ENCODE measurements at regions not wholly inside any gene's neighbourhood (a gene's known extent, or its start where the extent isn't known, plus 50 kb on each side); places are given as distances from the start of the nearest gene placed in this dataset.

DNA sequence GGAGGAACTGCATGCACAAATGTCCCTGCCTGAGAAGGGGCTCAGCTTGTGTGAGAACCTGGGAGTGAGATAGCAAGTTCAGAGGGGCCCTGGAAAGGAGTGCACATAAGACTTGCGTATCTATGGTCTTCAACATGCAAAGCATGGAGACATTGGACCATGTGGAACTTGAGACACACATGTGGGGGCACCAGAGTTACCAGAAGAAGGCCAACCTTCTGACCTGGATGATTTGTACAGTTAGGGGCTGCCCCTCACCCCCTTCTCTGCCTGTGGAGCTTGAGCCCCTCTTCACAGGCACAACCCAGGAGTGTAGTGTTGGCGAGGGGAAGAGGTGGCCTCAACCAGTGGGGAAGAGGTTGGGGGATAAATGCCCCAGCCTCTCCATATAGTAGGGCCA, 165.0 kb upstream of the ARL4C start:
- Histone ChIP-seq H3K9me3 (ENCODE audit: control insufficient read depth, low read depth, low read length) (peaks cover 3% of the 10 kb centered on the region), H3K79me2 (ENCODE audit: control insufficient read depth, insufficient read depth, low read length) (no peaks in the 10 kb centered on the region), H3K27me3 (ENCODE audit: control insufficient read depth, extremely low read depth, insufficient read depth, low read length) (no peaks in the 10 kb centered on the region), H3K4me3 (ENCODE audit: control insufficient read depth in 2 of 3, extremely low read depth in 1 of 3, insufficient read depth in 2 of 3, low read depth in 1 of 3, low read length in 3 of 3) (no peak overlapping the region), H3K4me1 (ENCODE audit: control insufficient read depth, extremely low read depth, insufficient read depth, low read length) (no peaks in the 10 kb centered on the region), H3K9ac (ENCODE audit: control insufficient read depth, extremely low read depth, insufficient read depth, low read length) (no peak overlapping the region), H2AFZ (ENCODE audit: control insufficient read depth, low read length) (no peak overlapping the region), H3K27ac (ENCODE audit: control insufficient read depth, insufficient read depth, low read length) (no peak overlapping the region), H3K4me2 (ENCODE audit: control insufficient read depth, extremely low read depth, insufficient read depth, low read depth, low read length) (no peak overlapping the region), H4K20me1 (ENCODE audit: control insufficient read depth, extremely low read depth, insufficient read depth, low read length) (no peaks in the 10 kb centered on the region), H3K36me3 (ENCODE audit: control insufficient read depth in 2 of 2, extremely low read depth in 1 of 2, insufficient read depth in 2 of 2, low read length in 2 of 2) (no peaks in the 10 kb centered on the region), H3K9me1 (ENCODE audit: control insufficient read depth, extremely low read depth, insufficient read depth, low read length) (no peaks in the 10 kb centered on the region)
- dilution Hi-C loops (cut with MboI; ENCODE audit: extremely low pct_ligation_motif_present, low sequenced_read_pairs), result no loop called here
- DNase-seq (ENCODE audit: low read depth, low spot score) (no peak), FAIRE-seq (no peak)
- no peak for TF ChIP-seq CTCF (optimal IDR thresholded peaks at IDR 0.05 in 1 of 3, IDR thresholded peaks at IDR 0.05 in 1 of 3, conservative IDR thresholded peaks at IDR 0.05 in 1 of 3; ENCODE audit: extremely low read depth in 1 of 3, insufficient read depth in 2 of 3, low read length in 3 of 3)

DNA sequence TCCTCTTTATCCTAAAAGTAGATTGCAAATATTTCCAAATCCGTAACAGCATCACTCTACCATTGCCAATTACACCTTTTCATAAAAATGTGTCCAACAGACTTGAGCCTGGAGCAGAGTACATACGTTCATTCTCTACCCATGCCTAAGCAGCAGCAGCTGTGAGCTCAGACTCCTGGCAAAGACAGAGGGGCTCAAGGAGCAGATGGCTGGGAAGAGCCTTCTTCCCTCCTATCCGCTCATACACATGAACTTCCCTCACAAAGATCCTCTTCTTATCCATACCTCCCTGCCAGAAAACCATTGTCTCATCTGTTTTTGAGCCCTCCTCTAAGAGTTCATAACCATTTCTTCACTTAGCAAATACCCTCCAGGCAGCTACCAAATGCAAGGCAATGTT, 164.3 kb upstream of the ARL4C start:
- dilution Hi-C loops (cut with MboI; ENCODE audit: extremely low pct_ligation_motif_present, low sequenced_read_pairs), result no loop called here
- Histone ChIP-seq H3K4me1 (ENCODE audit: control insufficient read depth, extremely low read depth, insufficient read depth, low read length) (no peaks in the 10 kb centered on the region), H3K27ac (ENCODE audit: control insufficient read depth, insufficient read depth, low read length) (no peak overlapping the region), H2AFZ (ENCODE audit: control insufficient read depth, low read length) (no peak overlapping the region), H3K9ac (ENCODE audit: control insufficient read depth, extremely low read depth, insufficient read depth, low read length) (no peak overlapping the region), H3K36me3 (ENCODE audit: control insufficient read depth in 2 of 2, extremely low read depth in 1 of 2, insufficient read depth in 2 of 2, low read length in 2 of 2) (no peaks in the 10 kb centered on the region), H3K4me3 (ENCODE audit: control insufficient read depth in 2 of 3, extremely low read depth in 1 of 3, insufficient read depth in 2 of 3, low read depth in 1 of 3, low read length in 3 of 3) (no peak overlapping the region), H3K9me3 (ENCODE audit: control insufficient read depth, low read depth, low read length) (peaks cover 3% of the 10 kb centered on the region), H3K9me1 (ENCODE audit: control insufficient read depth, extremely low read depth, insufficient read depth, low read length) (no peaks in the 10 kb centered on the region), H3K4me2 (ENCODE audit: control insufficient read depth, extremely low read depth, insufficient read depth, low read depth, low read length) (no peak overlapping the region), H3K27me3 (ENCODE audit: control insufficient read depth, extremely low read depth, insufficient read depth, low read length) (no peaks in the 10 kb centered on the region), H3K79me2 (ENCODE audit: control insufficient read depth, insufficient read depth, low read length) (no peaks in the 10 kb centered on the region), H4K20me1 (ENCODE audit: control insufficient read depth, extremely low read depth, insufficient read depth, low read length) (no peaks in the 10 kb centered on the region)
- no peak for TF ChIP-seq CTCF (optimal IDR thresholded peaks at IDR 0.05 in 1 of 3, IDR thresholded peaks at IDR 0.05 in 1 of 3, conservative IDR thresholded peaks at IDR 0.05 in 1 of 3; ENCODE audit: extremely low read depth in 1 of 3, insufficient read depth in 2 of 3, low read length in 3 of 3)
- no peak for TF ChIP-seq EZH2 (IDR thresholded peaks at IDR 0.05; ENCODE audit: low read length)
- FAIRE-seq, result no peak
- DNase-seq (ENCODE audit: low read depth, low spot score), result no peak

Data from keratinocyte (primary cell).